Heart left ventricle (tissue), 16 donors: ENCODE measurements at regions not wholly inside any gene's neighbourhood (a gene's known extent, or its start where the extent isn't known, plus 50 kb on each side); places are given as distances from the start of the nearest gene placed in this dataset.
A peak's percentile ranks its signal among the peaks of the same experiment; 100 is the strongest.

Experiments used
- ATAC-seq, 4 donors: fragments of 200-7000 bp; cut with Tn5 transposase; one replicate each; pipeline ENCODE4 v1.9.1; 2020 to 2022; ENCODE audit warnings: moderate library complexity in 4 of 4, mild to moderate bottlenecking in 3 of 4, moderate number of reproducible peaks in 1 of 4
- DNase-seq, 5 donors: peaks; one replicate each; pipeline ENCODE4 v3.0.0-alpha.2; 2020
- H3K27ac ChIP-seq, 12 donors: fragments of 200-600 bp; sonication (generic) in 4 of 12; one replicate each; pipeline versions ENCODE4 v1.5.0 to v1.8.0; 2016 to 2022; ENCODE audit warnings: mild to moderate bottlenecking in 2 of 12
- H3K27me3 ChIP-seq, 9 donors: fragments of 200-600 bp; sonication (generic) in 2 of 9; one replicate each; pipeline versions ENCODE4 v1.5.1 to v1.8.0; 2016 to 2022; ENCODE audit warnings: mild to moderate bottlenecking in 3 of 9
- H3K36me3 ChIP-seq, 9 donors: fragments of 200-600 bp; sonication (generic) in 2 of 9; one replicate each; pipeline versions ENCODE4 v1.5.0 to v1.8.0; 2018 to 2022; ENCODE audit warnings: mild to moderate bottlenecking in 2 of 9
- H3K4me1 ChIP-seq, 12 donors: fragments of 200-600 bp; sonication (generic) in 4 of 12; one replicate each; pipeline versions ENCODE4 v1.5.0 to v1.8.0; 2016 to 2022; ENCODE audit warnings: mild to moderate bottlenecking in 3 of 12
- H3K4me3 ChIP-seq, 12 donors: fragments of 200-600 bp; sonication (generic) in 4 of 12; one replicate each; pipeline versions ENCODE4 v1.5.0 to v1.8.0; 2017 to 2022; ENCODE audit warnings: mild to moderate bottlenecking in 9 of 12, moderate library complexity in 4 of 12
- H3K9me3 ChIP-seq, 12 donors: fragments of 200-600 bp; sonication (generic) in 4 of 12; one replicate each; pipeline versions ENCODE4 v1.5.0 to v1.8.0; 2016 to 2022; ENCODE audit warnings: mild to moderate bottlenecking in 1 of 12
- POLR2A ChIP-seq, 2 donors: fragments of 450-650 bp; IDR thresholded peaks; one replicate each; pipeline ENCODE4 v1.6.1; 2017; ENCODE audit warnings: antibody characterized with exemption in 2 of 2, mild to moderate bottlenecking in 2 of 2, moderate library complexity in 2 of 2
- WGBS, 4 donors: extraction: QIAGEN DNeasy Blood & Tissue Kit in 2 of 4; methylation state at CpG; one replicate each; pipeline versions ENCODE4 v1.1.5 to v1.1.7; 2013 to 2018; 5-methylcytosine and 5-hydroxymethylcytosine counted together
- intact Hi-C, 10 donors: fragments of 100-400 bp; cut with DNase I; formaldehyde crosslinking; loops; one replicate each; pipeline versions ENCODE4 v1.11.1 to v1.14.2; 2022
- TF ChIP-seq, protein P1 (sequence below), 12 donors: fragments of 200-600 bp; sonication (generic) in 4 of 12; IDR thresholded peaks; one replicate each; pipeline versions ENCODE4 v1.5.0 to v1.8.0; 2018 to 2022; ENCODE audit warnings: antibody characterized with exemption in 12 of 12, mild to moderate bottlenecking in 5 of 12
- donor health status: ischemic (EF 13 %, LVEDD 7.1; RV severe dilation, severe dysfunction).
- donor health status: healthy with polysubstance abuse.
- donor health status: DM: no; HTN: yes; CAD: no.
- donor health status: DM: no; HTN: no; CAD: no.
- donor health status: ischemic (EF 25% LVEDD 6.9; RV normal size, moderate dysfunction).
- donor health status: ischemic (EF 25% LVEDD 5.7; RV mildly dilated, moderate dysfunction).
- donor health status: healthy.
- donor health status: DM: yes; HTN: yes; CAD: no.
- donor health status: ischemic (EF 35%, LVEDD 5.7; RV mildly dilated, moderate dysfunction).
- donor health status: nonischemic (EF 11% LVEDD 7.7; RV severe dilation, severe dysfunction).
- donor health status: DM: yes; HTN: yes; CAD: no.
- donor health status: PGD.
- donor health status: ischemic (EF 29% LVEDD 5.4; RV normal size, mild dysfunction).
- donor health status: nonischemic (EF 23%, LVEDD 6.1; RV moderate dilation, normal function).

DNA sequence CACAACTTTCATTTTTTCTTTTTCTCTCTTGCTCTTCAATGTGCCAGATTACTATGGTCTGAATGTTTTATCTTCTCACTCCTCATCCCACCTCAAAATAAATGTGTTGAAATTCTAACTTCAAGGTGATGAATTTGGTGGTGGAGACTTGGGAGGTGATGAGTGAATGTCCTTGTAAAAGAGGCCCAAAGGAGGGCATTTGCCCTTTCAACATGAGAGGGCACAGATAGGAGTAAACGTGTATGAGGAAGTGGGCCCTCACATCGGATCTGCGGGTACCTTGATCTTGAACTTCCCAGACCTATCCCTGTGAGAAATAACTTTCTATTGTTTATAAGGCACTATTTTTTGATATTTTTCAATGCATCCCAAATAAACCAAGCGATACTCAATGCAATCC lies 412.3 kb upstream of the ADGRL2 start:
- no peak for TF ChIP-seq POLR2A (IDR thresholded peaks at IDR 0.05)
- TF ChIP-seq, protein P1, sequence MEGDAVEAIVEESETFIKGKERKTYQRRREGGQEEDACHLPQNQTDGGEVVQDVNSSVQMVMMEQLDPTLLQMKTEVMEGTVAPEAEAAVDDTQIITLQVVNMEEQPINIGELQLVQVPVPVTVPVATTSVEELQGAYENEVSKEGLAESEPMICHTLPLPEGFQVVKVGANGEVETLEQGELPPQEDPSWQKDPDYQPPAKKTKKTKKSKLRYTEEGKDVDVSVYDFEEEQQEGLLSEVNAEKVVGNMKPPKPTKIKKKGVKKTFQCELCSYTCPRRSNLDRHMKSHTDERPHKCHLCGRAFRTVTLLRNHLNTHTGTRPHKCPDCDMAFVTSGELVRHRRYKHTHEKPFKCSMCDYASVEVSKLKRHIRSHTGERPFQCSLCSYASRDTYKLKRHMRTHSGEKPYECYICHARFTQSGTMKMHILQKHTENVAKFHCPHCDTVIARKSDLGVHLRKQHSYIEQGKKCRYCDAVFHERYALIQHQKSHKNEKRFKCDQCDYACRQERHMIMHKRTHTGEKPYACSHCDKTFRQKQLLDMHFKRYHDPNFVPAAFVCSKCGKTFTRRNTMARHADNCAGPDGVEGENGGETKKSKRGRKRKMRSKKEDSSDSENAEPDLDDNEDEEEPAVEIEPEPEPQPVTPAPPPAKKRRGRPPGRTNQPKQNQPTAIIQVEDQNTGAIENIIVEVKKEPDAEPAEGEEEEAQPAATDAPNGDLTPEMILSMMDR (IDR thresholded peaks at IDR 0.05): no peak
- H3K27me3 ChIP-seq: no peaks in the 10 kb centered on the region
- peaks cover 0 to 7% (median 0%) of the 10 kb centered on the region in 12 donors for H3K9me3 ChIP-seq
- no peak overlapping the region for H3K27ac ChIP-seq
- ATAC-seq (peak in 1 of 4 donors; percentile 22), DNase-seq (no peak)
- H3K36me3 ChIP-seq: no peaks in the 10 kb centered on the region
- H3K4me1 ChIP-seq: peaks cover 0 to 5% (median 0%) of the 10 kb centered on the region in 12 donors
- intact Hi-C loops: no loop called here
- no peak overlapping the region for H3K4me3 ChIP-seq
- WGBS, 4 donors: 61 to 70% (median 67%) methylated on average over 4 of the region's 4 CpGs

DNA sequence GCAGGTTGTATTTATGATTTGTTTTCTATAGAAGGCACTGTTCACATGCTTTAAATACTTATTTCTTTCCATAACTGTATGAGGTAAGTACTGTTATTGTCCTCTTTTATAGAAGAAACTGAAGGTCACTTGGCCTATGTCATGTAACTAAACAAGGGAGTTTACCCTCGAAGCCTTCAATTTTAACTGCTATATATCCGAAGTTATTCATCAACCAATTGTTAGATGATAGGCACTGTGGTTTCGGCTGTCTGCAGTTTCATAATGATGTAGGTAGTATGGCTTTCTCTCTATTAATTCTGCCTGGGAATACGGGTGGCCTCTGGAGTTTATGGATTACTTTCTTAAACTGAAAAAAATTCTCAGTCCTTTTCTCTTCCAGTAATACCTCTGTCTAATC lies 413.3 kb upstream of the ADGRL2 start:
- DNase-seq: no peak
- peaks cover 0 to 7% (median 0%) of the 10 kb centered on the region in 12 donors for H3K9me3 ChIP-seq
- H3K36me3 ChIP-seq: no peaks in the 10 kb centered on the region
- H3K4me3 ChIP-seq: no peak overlapping the region
- no peak overlapping the region for H3K27ac ChIP-seq
- no peaks in the 10 kb centered on the region for H3K27me3 ChIP-seq
- TF ChIP-seq, protein P1 (IDR thresholded peaks at IDR 0.05): no peak
- TF ChIP-seq POLR2A (IDR thresholded peaks at IDR 0.05): no peak
- no peak for ATAC-seq
- intact Hi-C loops: no loop called here
- 83 to 92% (median 89%) methylated on average over 4 of the region's 4 CpGs for WGBS, 4 donors
- peaks cover 0 to 5% (median 0%) of the 10 kb centered on the region in 12 donors for H3K4me1 ChIP-seq

DNA sequence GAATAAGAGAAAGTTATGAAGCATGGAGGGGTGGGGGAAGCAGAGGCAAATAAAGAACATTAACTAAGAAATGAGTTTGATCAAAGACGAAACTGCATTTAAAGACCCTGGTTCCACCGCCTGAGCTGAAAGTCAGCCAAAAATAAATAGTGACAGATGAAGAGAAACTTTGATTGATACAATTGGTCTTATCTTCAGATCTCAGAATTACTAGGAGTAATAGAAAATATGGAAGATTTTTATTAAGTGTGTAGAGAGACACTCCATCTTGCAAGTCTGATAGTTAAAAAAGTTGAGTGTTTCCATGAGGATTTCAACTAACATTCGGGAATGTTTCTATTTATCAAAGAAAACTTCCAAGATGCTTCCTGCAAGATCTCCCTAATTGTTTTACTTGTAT lies 418.2 kb upstream of the ADGRL2 start:
- WGBS, 4 donors: 88 to 92% (median 90%) methylated on average over 3 of the region's 3 CpGs

DNA sequence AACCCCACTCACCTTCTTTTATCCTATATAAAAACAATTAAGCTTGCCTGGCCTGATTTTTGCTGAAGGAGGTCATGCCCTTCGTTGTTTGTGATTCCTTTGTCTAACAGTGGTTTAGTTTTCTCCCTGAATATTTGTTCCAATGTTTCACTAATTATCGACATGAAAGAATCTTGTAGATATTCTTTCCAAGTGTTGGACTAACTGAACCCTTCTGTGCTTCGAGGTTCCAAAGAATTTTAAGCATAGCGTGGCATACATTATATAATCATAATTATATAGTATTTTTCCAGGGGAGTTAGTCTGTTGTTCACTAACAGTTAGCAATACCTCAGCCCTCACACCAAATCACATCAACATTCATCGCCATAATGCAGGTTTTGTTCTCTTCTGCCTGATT lies 418.9 kb upstream of the ADGRL2 start:
- Histone ChIP-seq H3K9me3 (no peaks in the 10 kb centered on the region), H3K27me3 (no peaks in the 10 kb centered on the region), H3K36me3 (no peaks in the 10 kb centered on the region), H3K4me3 (no peak overlapping the region), H3K27ac (no peak overlapping the region), H3K4me1 (peaks cover 0 to 4% (median 0%) of the 10 kb centered on the region in 12 donors)
- intact Hi-C loops: no loop called here
- TF ChIP-seq, protein P1 (IDR thresholded peaks at IDR 0.05): no peak
- no peak for TF ChIP-seq POLR2A (IDR thresholded peaks at IDR 0.05)
- ATAC-seq (no peak), DNase-seq (no peak)
- 91 to 94% (median 92%) methylated on average over 5 of the region's 5 CpGs for WGBS, 4 donors

More for the DNA sequence above, 418.2 kb upstream of the ADGRL2 start:
- H3K27ac ChIP-seq: no peak overlapping the region
- intact Hi-C loops: no loop called here
- H3K4me1 ChIP-seq: peaks cover 0 to 4% (median 0%) of the 10 kb centered on the region in 12 donors
- no peak for TF ChIP-seq POLR2A (IDR thresholded peaks at IDR 0.05)
- TF ChIP-seq, protein P1 (IDR thresholded peaks at IDR 0.05): no peak
- H3K36me3 ChIP-seq: no peaks in the 10 kb centered on the region
- H3K9me3 ChIP-seq: no peaks in the 10 kb centered on the region
- DNase-seq (no peak), ATAC-seq (no peak)
- H3K4me3 ChIP-seq: no peak overlapping the region
- no peaks in the 10 kb centered on the region for H3K27me3 ChIP-seq
